MCF 10A (cell line): ENCODE measurements at regions not wholly inside any gene's neighbourhood (a gene's known extent, or its start where the extent isn't known, plus 50 kb on each side); places are given as distances from the start of the nearest gene placed in this dataset.

Source experiments
- BruUV-seq: library from RNA; stranded (reverse); fragments of 400-500 nt; replicated peaks from 2 replicates; lab custom pipeline; 2021; lab: Mats Ljungman, UMichigan
- CTCF ChIA-PET: fragments of 300-600 bp; sonication (Branson Sonifier 250); formaldehyde crosslinking; extraction: SDS; loops from one replicate; lab custom pipeline; 2021; ENCODE audit warnings: antibody characterized with exemption, inconsistent platforms; lab: Yijun Ruan, JAX
- POLR2A ChIA-PET: fragments of 300-600, 350-650 bp; sonication (Branson Sonifier 250); formaldehyde crosslinking; extraction: SDS; loops from one replicate; lab custom pipeline; 2020; ENCODE audit warnings: antibody characterized with exemption, inconsistent platforms; lab: Yijun Ruan, JAX
- DNase-seq: peaks from one replicate; pipeline ENCODE4 v3.0.0-alpha.2; 2018; ENCODE audit not compliant: unreplicated experiment
- H3K27ac Mint-ChIP-seq: one replicate; pipeline ENCODE4 v1.8.0; 2022; ENCODE audit warnings: mild to moderate bottlenecking, low read depth, mixed read lengths; ENCODE audit not compliant: unreplicated experiment
- H3K27me3 Mint-ChIP-seq: one replicate; pipeline ENCODE4 v1.8.0; 2022; ENCODE audit warnings: mixed read lengths; ENCODE audit not compliant: insufficient read depth, unreplicated experiment
- H3K36me3 Mint-ChIP-seq: one replicate; pipeline ENCODE4 v1.8.0; 2022; ENCODE audit warnings: mild to moderate bottlenecking, moderate library complexity, mixed read lengths; ENCODE audit not compliant: insufficient read depth, unreplicated experiment
- H3K4me1 Mint-ChIP-seq: one replicate; pipeline ENCODE4 v1.8.0; 2022; ENCODE audit warnings: mixed read lengths; ENCODE audit not compliant: insufficient read depth, unreplicated experiment
- H3K4me3 Mint-ChIP-seq: one replicate; pipeline ENCODE4 v1.8.0; 2022; ENCODE audit warnings: mild to moderate bottlenecking, moderate library complexity, mixed read lengths; ENCODE audit not compliant: unreplicated experiment
- H3K9me3 Mint-ChIP-seq: one replicate; pipeline ENCODE4 v1.8.0; 2022; ENCODE audit warnings: mixed read lengths; ENCODE audit not compliant: unreplicated experiment
- CTCF ChIP-seq: fragments of 200-600 bp; IDR thresholded peaks from one replicate; pipeline ENCODE4 v1.8.0; 2022; ENCODE audit warnings: antibody characterized with exemption, mild to moderate bottlenecking; ENCODE audit not compliant: unreplicated experiment
- intact Hi-C: fragments of 100-400 bp; cut with micrococcal nuclease; formaldehyde crosslinking; loops from 2 replicates; pipeline ENCODE4 v1.14.1; 2022

DNA sequence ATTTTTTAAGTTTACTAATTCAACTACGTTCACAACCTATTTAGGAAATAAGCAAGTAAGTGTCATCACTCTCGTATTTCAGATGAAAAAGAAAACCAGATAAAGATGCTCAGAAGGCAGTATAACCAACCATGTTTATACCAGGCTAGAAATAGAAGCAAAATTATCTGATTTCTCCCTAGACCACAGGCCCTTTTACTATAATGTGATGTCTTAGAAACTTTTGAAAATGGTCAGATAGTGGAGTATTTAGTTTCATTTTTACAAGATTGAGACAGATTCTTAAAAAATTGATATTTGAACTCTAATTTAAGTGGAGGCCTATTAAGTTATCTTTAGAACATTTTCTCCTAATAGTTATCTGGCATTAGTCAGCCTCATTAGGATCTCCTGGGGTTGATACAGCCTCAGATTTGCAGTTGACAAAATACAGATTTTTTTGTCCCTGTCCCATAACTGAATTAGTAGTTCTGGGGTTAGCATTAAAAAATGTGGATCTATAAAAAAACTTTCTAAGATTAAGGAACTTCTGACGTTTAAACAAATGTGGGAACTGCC lies 818.7 kb upstream of the PCDH9 start:
- intact Hi-C loops = no loop called here
- Mint-ChIP-seq H3K36me3 (no peaks in the 10 kb centered on the region), H3K4me3 (no peak overlapping the region), H3K4me1 (no peaks in the 10 kb centered on the region), H3K27ac (no peak overlapping the region), H3K27me3 (no peaks in the 10 kb centered on the region), H3K9me3 (no peaks in the 10 kb centered on the region)
- BruUV-seq = no TSS peak
- no peak for DNase-seq
- TF ChIP-seq CTCF = no peak
- CTCF ChIA-PET = no interaction called here
- POLR2A ChIA-PET = no interaction called here

- no peaks in the 10 kb centered on the region for H3K36me3 Mint-ChIP-seq
- H3K27me3 Mint-ChIP-seq = no peaks in the 10 kb centered on the region
- peak; percentile 44 for DNase-seq
- BruUV-seq = no TSS peak
- intact Hi-C loops = no loop called here
- no peak overlapping the region for H3K27ac Mint-ChIP-seq
- no peaks in the 10 kb centered on the region for H3K9me3 Mint-ChIP-seq
- CTCF ChIA-PET = interaction anchor here (0.7 kb wide), 1 partner anchor 173 kb away, joined by 4 read pairs; no protein-coding TSS in a partner anchor
- POLR2A ChIA-PET = no interaction called here
- no peak overlapping the region for H3K4me3 Mint-ChIP-seq
- no peaks in the 10 kb centered on the region for H3K4me1 Mint-ChIP-seq
- no peak for TF ChIP-seq CTCF
These were observed 817.8 kb upstream of the PCDH9 start for GRCh38 chr13:68047889-68048288.

DNA sequence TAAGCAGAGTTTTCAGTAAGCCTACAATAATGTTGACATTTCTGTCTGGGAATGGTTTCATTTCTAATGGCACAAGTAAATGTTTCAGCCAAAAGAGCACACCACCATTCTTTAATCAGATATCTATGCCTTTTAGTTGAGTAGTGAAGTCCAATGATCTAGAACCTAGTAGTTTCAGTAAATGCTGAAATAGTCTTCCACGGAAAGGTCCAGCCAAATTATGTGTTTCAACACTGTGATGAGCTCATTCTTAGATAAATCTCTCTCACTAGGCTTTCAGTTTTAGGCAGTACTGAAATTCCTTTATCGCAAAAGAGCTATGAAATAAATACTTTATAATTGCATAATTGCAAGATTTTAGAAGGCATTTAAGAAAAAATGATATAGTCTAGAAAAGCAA lies 816.8 kb upstream of the PCDH9 start:
- Mint-ChIP-seq H3K9me3 (no peaks in the 10 kb centered on the region), H3K27ac (no peak overlapping the region), H3K27me3 (no peaks in the 10 kb centered on the region), H3K4me3 (no peak overlapping the region), H3K4me1 (no peaks in the 10 kb centered on the region), H3K36me3 (no peaks in the 10 kb centered on the region)
- ChIA-PET CTCF (no interaction called here), POLR2A (no interaction called here)
- DNase-seq = peak; percentile 7
- no TSS peak for BruUV-seq
- intact Hi-C loops = no loop called here
- TF ChIP-seq CTCF = no peak

DNA sequence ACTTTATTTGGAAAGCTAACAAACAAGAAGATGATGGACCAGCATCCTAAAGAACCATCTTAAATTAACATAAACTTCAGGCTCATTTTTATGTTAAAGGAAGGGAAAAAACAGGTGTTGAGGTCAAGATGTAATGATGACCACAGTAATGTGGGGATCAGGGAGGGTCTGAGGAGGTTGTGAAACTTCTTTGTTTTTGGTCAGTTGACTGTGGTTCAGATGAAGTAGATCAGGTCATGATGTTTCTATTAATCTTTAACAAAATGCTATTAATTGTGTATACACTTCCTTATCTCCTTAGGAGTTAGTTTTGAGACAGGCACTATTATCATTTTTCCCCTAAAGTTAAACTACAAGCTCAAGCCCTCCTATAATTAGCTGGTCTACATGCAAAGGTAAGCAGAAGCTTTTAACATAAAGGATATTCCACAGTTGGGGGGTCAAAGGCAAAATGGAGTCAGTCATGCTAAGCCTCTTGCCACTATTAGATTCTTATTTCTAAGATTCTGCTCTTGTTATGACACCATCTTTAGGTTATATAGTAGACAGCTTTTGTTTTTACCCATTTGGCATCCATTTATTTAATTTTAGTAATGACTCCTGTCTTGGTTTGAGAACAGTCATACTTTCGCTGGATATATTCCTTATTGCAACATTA lies 800.1 kb upstream of the PCDH9 start:
- BruUV-seq = no TSS peak
- H3K9me3 Mint-ChIP-seq = no peaks in the 10 kb centered on the region
- H3K36me3 Mint-ChIP-seq = no peaks in the 10 kb centered on the region
- no peak for DNase-seq
- H3K27me3 Mint-ChIP-seq = no peaks in the 10 kb centered on the region
- H3K4me1 Mint-ChIP-seq = no peaks in the 10 kb centered on the region
- no peak overlapping the region for H3K27ac Mint-ChIP-seq
- TF ChIP-seq CTCF = no peak
- no peak overlapping the region for H3K4me3 Mint-ChIP-seq
- POLR2A ChIA-PET = no interaction called here
- CTCF ChIA-PET = interaction anchor here (0.7 kb wide), 1 partner anchor 1421 kb away, joined by 3 read pairs; no protein-coding TSS in a partner anchor
- intact Hi-C loops = no loop called here
